GM13977 (cell line): ENCODE measurements at regions not wholly inside any gene's neighbourhood (a gene's known extent, or its start where the extent isn't known, plus 50 kb on each side); places are given as distances from the start of the nearest gene placed in this dataset.
"Not testable (repeated sequence)": the region's sequence is repeated elsewhere in the genome, so short reads cannot be mapped to it uniquely, and the experiment has no call there.

Experiments
- DNase-seq: peaks from one replicate; pipeline ENCODE4 v3.0.0; 2012; ENCODE audit warnings: low spot score
- CTCF ChIP-seq: IDR thresholded peaks from 2 replicates; pipeline ENCODE4 v1.5.1; 2012; ENCODE audit warnings: mild to moderate bottlenecking, control low read depth; ENCODE audit not compliant: insufficient read depth; ENCODE audit errors: extremely low read depth, missing control alignments
- in situ Hi-C: fragments of 300-500 bp; cut with MboI; formaldehyde crosslinking; loops from one replicate; pipeline ENCODE4 v1.12.0; 2022; ENCODE audit warnings: low sequenced_read_pairs, low pct_unique_long_range_greater_than_20kb, mixed read lengths, inconsistent platforms; ENCODE audit not compliant: unreplicated experiment

DNA sequence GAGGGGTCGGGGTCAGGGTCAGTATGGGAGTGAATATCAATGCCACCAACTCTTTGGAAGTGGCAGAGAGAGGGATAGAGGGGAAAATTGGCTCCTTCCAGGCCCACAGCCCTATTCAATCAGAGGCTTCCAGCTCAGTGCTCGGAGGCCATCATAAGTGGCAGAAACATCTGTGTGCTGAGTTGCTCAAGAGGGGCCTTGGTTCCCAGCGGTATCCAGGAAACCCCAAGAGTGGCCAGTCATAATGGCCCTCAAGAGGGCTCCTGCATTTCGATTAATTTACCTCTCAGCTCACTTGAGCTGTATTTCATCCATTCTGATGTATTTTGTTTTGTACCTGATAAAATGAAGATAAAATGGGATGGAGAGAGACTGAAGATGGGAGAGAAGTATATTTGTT lies 154.3 kb upstream of the EOLA2 start:
- TF ChIP-seq CTCF: no peak
- DNase-seq: no peak
- in situ Hi-C loops: no loop called here

GRCh38 chrX:150094375-150094774 lies 156.1 kb upstream of the EOLA2 start:
- in situ Hi-C loops: no loop called here
- no peak for TF ChIP-seq CTCF
- no peak for DNase-seq

DNA sequence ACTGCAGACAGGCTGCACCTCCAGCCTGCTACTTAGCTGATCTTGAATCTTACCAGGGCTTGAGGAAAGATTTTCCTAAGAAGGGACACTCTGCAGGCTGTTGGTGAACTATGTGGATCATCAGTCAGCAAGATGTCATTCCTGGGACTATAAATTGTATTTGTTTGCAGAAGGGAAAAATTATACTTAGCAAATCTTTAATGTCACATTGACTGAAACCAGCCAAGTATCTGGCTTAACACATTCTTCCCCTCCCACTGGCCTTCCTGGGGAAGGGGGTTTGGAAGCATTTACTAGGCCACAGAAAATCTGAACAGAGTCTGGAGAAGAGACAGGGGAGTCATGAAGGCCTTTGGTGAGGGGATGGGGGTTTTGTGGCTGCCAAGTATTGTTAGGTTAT lies 156.7 kb upstream of the EOLA2 start:
- no peak for TF ChIP-seq CTCF
- no peak for DNase-seq
- in situ Hi-C loops: no loop called here

- no peak for TF ChIP-seq CTCF
- in situ Hi-C loops: no loop called here
- no peak for DNase-seq
These were observed 161.0 kb upstream of the EOLA2 start for GRCh38 chrX:150099316-150099715.

GRCh38 chrX:150100261-150100660 lies 162.0 kb upstream of the EOLA2 start:
- in situ Hi-C loops: no loop called here
- TF ChIP-seq CTCF: no peak

GRCh38 chrX:150118476-150118875 lies 180.2 kb upstream of the EOLA2 start:
- DNase-seq: no peak
- no peak for TF ChIP-seq CTCF
- in situ Hi-C loops: no loop called here

More at GRCh38 chrX:150100261-150100660, 162.0 kb upstream of the EOLA2 start:
- DNase-seq: no peak

DNA sequence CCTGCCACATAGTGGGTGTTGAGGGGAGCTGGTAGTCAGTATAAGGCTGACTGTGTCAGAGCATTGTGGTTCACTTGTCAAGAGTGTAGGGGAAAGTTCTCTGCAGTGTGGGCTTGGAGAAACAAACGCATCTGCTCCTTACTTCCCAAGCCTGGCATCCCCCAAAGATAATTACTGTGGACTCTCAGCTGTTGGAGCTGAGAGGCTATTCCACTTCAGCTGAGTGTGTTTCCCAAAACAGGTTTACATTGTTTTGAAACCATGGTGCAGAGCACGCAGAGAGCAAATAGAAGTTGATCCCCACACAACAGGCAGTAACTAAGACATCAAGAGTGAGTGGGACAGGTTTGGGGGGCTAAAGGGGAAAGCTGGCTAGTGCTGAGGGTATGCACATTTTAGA lies 181.0 kb upstream of the EOLA2 start:
- in situ Hi-C loops: no loop called here

DNA sequence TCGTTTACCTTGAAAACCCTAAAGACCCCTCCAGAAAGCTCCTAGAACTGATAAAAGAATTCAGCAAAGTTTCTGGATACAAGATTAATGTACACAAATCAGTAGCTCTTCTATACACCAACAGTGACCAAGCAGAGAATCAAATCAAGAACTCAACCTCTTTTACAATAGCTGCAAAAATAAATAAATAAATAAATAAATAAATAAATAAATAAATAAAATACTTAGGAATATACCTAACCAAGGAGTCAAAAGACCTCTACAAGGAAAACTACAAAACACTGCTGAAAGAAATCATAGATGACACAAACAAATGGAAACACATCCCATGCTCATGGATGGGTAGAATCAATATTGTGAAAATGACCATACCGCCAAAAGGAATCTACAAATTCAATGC lies 186.8 kb upstream of the EOLA2 start:
- in situ Hi-C loops, DNase-seq: not testable (repeated sequence)

More for the DNA sequence above, 181.0 kb upstream of the EOLA2 start:
- no peak for DNase-seq
- no peak for TF ChIP-seq CTCF
